ENCODE measurements at regions not wholly inside any gene's neighbourhood (a gene's known extent, or its start where the extent isn't known, plus 50 kb on each side); places are given as distances from the start of the nearest gene placed in this dataset.

GRCh38 chr5:4542145-4542778, 597.9 kb upstream of the ADAMTS16 start:
- TF ChIP-seq POLR2AphosphoS5 (IDR thresholded peaks at IDR 0.05; ENCODE audit: low read depth), result no peak
- TF ChIP-seq CTCF (IDR thresholded peaks at IDR 0.05; ENCODE audit: insufficient read depth, low read length), result no peak
- TF ChIP-seq, protein P1, sequence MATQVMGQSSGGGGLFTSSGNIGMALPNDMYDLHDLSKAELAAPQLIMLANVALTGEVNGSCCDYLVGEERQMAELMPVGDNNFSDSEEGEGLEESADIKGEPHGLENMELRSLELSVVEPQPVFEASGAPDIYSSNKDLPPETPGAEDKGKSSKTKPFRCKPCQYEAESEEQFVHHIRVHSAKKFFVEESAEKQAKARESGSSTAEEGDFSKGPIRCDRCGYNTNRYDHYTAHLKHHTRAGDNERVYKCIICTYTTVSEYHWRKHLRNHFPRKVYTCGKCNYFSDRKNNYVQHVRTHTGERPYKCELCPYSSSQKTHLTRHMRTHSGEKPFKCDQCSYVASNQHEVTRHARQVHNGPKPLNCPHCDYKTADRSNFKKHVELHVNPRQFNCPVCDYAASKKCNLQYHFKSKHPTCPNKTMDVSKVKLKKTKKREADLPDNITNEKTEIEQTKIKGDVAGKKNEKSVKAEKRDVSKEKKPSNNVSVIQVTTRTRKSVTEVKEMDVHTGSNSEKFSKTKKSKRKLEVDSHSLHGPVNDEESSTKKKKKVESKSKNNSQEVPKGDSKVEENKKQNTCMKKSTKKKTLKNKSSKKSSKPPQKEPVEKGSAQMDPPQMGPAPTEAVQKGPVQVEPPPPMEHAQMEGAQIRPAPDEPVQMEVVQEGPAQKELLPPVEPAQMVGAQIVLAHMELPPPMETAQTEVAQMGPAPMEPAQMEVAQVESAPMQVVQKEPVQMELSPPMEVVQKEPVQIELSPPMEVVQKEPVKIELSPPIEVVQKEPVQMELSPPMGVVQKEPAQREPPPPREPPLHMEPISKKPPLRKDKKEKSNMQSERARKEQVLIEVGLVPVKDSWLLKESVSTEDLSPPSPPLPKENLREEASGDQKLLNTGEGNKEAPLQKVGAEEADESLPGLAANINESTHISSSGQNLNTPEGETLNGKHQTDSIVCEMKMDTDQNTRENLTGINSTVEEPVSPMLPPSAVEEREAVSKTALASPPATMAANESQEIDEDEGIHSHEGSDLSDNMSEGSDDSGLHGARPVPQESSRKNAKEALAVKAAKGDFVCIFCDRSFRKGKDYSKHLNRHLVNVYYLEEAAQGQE (IDR thresholded peaks at IDR 0.05; ENCODE audit: insufficient replicate concordance, low read depth), result no peak
